ENCODE measurements at regions not wholly inside any gene's neighbourhood (a gene's known extent, or its start where the extent isn't known, plus 50 kb on each side); places are given as distances from the start of the nearest gene placed in this dataset.

DNA sequence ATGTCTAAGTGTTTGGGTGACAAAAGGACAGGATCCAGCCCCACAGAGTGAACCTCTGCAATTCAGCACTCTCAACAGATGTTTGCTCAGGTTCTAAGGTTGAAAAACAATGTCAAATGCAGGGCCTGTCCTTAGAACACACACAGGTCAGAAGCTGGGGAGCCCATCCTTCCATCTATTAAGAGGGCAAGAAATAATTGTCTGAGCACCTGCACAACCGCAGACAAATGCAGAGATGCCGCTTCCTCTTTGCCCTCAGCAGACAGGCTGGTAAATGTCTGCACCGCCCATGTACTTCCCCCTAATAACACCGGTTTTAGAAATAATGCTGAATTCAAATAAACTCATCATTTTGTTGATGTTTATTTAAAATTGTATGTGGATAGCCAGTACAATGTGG is 414.5 kb upstream of the ADAMTS16 start:
- DNase-seq (ENCODE audit: low spot score), result no peak

DNA sequence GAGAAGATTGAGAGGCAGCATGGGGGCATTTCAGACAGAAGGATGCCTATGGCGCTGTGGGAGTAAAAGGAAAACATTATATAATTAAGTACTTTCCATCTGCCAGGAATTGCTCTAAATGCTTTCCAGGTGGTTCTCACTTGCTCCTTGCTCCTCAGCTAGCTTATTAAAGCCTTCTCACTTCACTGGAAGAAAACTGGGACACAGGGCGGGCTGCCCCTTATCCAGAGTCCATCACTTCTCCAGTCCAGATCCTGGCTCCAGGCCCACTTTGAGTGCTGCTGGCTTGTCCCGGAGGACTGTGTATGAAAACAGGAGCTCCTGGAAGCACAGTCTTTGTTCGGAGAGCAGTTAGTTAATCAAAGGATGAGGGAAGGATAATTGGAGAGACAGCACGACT is 409.9 kb upstream of the ADAMTS16 start:
- DNase-seq (ENCODE audit: low spot score), result no peak

DNA sequence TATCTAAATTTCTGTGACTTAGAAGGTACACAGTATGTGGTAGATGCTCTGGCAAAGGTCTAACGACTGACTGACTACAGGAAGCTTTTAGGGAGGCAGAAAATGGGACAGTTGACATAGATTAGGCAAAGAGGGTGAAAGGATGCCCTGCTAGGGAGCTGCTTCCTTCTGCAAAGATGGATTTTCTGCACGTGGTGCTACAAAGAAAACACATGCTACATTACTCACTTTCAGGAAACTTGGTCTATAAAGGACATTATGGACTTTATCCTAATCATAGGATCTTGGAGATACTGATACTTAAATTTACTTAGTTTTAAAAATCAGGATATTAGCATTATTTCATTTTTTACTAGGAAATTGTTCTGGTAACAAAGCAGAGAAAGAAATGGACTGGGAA is 405.8 kb upstream of the ADAMTS16 start:
- DNase-seq (ENCODE audit: low spot score), result no peak

DNA sequence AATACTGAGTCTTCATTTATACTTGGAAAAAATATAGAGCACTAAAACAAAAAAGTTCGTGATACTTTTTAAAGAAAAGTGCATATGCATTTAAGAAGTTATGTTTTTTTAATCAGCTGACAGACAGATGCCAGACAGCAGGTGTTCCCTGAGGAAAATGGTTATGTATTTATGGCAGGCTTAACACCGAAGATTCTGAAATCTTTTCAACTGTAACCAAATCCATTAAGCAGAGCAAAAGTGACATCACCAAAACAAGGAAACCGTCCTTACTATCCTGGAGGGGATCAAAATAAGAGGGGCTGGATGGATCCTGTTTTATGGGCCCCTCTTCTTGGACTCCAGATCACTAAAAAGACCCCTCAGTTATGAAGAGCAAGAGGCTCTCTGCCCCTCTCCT is 404.9 kb upstream of the ADAMTS16 start:
- DNase-seq (ENCODE audit: low spot score), result no peak

DNA sequence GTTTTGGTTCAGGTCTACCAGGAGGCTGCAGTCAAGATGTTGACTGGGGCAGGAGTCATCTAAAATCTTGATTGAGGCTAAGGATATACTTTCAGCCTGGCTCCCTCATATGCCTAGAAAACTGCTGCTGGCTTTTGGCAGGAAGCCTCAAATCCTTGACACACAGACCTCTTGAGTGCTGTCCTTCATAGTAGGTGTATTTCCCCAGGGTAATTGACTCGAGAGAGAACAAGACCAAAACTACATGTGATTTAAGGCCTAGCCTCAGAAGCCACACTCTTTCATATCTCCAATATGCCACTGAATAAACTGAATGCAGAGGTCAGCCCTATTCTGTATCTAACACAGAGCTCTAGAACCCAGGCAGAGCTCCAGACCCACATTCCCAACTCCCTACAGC is 402.3 kb upstream of the ADAMTS16 start:
- DNase-seq (ENCODE audit: low spot score), result no peak

DNA sequence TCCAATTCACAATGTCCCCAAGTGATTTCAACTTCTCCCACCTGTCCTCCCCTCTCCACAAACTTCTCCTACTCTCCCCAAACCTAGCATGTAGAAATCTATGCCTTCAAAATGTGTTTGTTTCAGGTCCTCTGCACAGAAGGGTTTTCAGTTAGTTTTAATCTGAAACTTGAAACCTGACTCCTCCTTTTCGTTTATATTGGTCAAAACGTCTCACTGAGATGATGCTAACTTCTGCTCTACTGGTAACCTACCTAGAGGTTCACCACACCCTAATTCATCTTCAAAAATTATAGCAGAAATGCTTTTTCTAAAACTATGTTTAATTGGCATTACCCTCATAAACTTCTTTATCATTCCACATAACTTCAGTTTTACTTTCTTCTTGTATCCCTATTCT is 401.8 kb upstream of the ADAMTS16 start:
- no peak for DNase-seq (ENCODE audit: low spot score)

DNA sequence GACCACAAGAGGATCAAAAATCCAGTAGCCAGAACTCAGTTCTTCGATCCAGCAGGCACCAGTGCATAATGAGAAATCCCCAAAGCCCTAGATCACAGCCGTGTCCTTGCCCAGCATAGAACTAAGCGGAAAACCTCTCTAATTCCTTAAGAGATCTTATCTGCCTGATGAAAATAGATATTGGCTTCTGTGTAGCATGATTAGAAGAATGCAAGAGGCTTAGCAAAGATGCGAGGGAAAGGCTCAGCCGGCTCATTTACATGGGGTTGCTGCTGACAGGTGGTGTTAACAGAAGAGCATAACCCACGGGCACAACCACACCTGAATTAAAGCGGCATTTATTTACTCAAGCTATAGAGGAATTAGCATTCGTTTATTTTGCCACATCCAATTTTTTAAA is 400.0 kb upstream of the ADAMTS16 start:
- no peak for DNase-seq (ENCODE audit: low spot score)

DNA sequence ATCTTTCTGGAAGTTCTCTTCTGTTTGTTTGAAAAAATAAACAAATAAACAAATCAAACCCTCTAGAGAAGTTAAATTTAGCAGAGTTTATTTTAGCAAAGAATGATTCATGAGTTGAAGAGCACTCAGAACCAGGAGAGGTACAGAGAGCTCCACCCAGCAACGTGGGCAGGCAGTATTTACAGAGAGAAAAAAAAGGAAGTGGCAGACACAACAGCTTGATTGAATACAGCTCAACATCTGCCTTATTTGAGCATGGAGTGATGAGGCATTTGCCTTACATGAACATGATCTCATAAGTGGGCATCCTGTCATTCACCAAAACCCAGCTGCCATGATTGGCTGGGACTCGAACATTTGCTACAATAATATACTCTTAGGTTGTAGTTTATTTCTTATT is 381.6 kb upstream of the ADAMTS16 start:
- DNase-seq (ENCODE audit: low spot score), result no peak

DNA sequence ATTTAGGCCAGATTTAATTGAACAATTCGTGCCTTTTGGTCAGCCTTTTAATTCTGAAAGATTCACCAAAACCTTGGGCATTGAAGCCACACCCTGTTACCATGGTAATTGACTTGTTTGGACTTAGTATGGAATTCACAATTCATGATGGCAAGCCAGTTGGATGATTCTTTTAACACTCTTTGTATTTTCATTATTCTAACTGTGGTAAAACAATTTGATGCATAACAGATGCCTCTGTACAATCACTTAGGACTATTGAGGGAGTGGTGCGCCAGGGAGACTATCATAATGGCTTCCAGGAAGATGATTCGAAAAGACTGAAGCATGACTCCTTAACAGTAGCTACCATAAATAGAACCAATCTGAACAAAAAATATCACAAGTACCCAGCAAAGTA is 381.1 kb upstream of the ADAMTS16 start:
- DNase-seq (ENCODE audit: low spot score), result no peak

DNA sequence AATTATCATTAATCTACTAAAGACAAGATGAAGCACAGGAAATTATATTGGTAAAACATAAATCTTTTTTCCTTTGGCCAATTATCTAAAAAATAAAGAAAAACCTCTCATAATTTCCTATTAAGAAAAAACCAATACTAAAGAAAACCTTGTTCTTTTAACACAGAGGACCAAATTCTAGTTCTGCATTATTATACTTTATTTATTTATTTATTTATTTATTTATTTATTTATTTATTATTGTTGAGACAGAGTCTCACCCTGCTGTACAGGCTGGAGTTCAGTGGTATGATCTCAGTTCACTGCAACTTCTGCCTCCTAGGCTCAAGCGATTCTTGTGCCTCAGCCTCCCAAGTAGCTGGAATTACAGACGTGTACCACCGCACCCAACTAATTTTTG is 377.8 kb upstream of the ADAMTS16 start:
- DNase-seq (ENCODE audit: low spot score), result no peak

DNA sequence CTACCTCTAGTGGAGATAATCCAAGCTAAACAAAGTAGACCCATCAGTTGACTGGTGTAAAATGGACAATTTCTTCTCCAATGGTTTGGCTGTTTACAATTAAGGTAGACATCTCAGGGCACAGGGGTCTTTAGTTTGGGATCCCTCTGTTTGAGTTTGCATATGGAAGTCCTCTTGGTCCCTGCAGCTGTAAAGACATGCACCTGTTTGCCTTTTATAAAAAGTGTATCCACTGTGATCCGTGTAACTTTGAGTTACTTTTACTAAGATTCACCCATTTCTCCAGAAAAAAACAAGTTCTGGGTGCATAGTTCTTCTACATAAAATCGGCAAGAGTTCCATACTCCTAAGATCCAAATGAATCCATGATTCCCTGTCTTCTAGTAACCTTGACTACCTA is 374.7 kb upstream of the ADAMTS16 start:
- DNase-seq (ENCODE audit: low spot score), result no peak

DNA sequence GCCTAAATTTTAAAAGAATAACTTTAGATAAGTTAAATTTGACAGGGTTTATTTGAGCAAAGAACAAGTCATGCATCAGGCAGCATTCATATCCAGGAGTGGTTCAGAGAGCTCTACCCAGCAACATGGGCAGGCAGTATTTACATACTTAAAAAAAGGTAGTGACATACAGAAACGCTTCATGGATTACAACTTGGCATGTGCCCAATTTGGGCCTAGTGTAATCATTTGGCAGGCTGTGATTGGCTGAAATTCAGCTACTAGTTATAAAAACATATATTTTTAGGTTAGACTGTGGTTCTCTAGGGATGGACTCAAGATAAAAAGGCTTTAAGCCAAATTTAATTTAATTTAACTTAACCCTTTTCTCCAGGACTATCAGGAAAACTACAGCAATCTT is 374.0 kb upstream of the ADAMTS16 start:
- no peak for DNase-seq (ENCODE audit: low spot score)

DNA sequence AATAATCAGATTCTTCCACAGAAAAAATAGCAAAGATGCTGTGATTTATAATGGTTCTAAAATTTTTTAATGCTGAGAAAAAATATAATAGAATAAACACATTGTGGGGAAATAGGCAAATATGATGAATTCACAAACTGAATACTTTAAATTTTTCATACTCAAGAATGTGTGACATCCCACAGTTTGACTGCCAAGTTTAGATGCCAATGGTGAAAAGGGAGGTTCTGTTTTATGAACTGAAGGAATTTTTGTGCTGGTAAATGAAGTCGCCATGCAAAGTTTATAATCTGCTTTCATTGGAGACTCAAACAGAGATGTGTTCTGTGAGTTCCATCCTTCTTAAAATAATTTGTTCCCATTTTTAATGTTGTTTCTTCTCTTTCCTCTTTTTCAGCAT is 367.5 kb upstream of the ADAMTS16 start:
- DNase-seq (ENCODE audit: low spot score), result no peak

DNA sequence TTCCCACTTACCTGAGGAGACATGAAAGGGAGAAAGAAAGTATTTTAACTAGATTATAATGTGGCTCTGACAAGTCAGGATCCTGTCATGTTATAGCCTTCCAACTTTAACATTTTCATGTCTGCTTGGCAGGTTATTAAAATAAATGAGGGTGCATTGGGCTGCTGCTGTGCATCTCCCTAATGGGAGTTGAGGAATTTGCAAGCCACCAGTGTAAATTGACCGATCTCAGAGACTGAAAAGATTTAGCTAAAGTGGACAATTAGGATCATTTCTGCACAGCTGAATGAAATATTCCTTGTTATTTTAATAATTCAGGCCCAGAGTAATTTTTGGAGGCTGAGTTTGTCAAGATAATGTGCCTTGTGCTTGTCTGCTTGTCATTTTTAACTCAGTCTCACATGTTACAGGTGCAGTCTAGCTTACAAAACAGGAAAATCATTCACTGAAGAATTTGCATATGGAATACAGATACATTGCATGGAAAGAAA is 366.3 kb upstream of the ADAMTS16 start:
- DNase-seq (ENCODE audit: low spot score), result no peak

DNA sequence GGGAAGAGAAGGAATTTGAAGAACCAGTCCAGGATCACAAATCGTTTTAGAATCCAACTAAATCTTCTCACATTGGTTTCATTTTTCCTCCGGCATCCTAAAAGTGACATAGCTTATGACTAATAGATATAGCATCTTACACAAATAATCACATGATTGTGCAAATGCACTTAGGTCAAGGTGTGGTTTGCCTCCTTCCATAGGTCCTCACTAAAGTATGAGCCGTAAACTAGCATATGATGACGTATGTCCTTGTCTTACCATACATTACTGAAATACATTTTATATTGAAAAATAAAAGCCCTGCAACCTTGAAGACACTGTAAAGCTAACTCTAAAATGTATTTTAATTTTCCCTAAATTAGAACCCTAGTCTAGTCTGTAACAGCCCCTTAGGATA is 362.7 kb upstream of the ADAMTS16 start:
- DNase-seq (ENCODE audit: low spot score), result no peak

DNA sequence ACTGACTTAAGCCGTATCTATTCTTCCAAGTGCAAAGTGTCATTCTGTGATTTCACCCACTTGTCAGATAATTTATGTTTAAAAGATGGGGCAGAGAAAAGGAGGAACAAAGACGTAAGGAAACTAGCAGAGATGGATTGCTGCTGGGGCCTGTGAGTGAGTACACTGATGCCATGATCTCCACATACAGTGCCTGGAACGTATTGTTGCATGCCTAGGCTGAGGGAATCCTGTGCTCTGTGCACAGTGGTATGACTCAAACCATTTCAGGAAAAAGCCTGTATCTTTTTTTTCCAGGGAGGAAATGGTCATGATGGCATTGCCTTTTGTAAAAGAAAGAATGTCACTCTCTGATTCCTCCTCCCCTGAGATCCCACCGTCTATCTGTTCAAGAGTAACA is 359.5 kb upstream of the ADAMTS16 start:
- no peak for DNase-seq (ENCODE audit: low spot score)

DNA sequence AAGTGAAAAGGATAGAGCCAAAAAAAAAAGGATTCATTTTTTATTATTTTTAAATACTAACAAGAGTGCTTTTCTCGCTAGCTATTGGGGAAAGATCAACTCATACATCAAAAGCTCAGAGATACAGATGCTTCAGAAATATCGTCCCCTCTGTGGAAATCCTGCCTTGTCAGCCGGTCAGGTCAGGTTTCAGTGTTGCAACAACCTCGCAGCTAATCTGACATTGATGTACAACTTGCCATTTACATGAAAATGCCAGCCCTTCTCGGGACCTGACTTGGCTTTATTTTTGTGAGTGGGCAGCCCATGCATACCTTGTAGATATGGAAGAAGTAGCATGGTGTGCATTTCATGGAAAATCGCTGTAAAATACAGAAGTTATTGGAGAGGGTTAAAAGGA is 358.8 kb upstream of the ADAMTS16 start:
- DNase-seq (ENCODE audit: low spot score), result no peak

DNA sequence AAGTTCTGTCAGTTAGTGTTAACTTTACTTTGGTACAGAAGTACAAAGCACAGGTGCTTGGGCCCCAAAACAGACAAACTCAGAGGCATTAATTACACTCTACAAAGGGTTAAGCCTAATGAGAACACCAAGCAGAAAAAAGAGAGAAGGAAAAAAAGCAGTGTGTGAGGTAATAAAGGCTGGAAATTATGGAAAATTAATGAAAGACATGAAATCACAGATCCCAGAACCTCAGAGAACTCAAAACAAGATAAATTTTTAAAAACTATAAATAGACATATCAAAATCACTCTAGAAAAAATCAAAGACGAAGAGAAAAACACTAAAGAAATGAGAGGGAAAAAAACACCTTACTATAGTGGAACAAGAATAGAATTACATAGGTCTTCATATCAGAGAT is 354.2 kb upstream of the ADAMTS16 start:
- DNase-seq (ENCODE audit: low spot score), result no peak

DNA sequence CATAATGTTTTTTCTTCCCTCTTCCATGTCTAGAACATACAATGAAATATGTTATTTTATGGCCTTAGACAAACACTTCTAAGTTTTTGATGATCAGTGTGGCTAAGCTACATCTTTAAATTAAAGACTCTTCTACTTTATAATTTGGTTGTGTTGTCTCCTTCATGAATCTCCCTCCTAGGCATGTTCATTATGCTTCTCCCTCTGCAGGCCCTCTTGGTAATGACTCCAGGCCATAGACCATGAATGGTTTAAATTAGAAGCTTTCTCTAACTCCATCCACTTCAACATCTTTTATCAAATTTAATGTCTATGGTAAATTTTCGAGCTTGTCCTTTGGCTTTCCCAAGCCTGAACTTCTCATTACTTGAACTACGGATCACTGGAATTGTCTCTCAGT is 342.7 kb upstream of the ADAMTS16 start:
- no peak for DNase-seq (ENCODE audit: low spot score)

DNA sequence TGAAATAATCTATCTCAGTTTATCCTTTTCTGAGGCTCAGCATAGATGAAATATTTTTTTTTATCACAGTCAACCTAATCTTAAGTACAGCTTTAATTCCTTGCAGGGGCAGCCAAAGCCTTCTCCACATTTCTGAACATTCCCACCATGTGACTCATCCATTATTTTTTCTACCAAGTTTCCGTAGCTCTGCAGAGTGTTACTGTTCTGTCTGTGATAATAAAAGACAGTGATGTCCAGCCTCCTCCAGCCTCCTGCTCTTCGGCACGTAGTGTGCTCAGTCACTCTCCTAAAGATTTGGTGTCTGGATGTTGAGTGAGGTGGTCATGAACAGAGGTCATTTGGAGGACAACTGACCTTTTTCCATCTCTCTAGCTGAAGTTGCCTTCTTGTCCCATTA is 338.1 kb upstream of the ADAMTS16 start:
- DNase-seq (ENCODE audit: low spot score), result no peak

DNA sequence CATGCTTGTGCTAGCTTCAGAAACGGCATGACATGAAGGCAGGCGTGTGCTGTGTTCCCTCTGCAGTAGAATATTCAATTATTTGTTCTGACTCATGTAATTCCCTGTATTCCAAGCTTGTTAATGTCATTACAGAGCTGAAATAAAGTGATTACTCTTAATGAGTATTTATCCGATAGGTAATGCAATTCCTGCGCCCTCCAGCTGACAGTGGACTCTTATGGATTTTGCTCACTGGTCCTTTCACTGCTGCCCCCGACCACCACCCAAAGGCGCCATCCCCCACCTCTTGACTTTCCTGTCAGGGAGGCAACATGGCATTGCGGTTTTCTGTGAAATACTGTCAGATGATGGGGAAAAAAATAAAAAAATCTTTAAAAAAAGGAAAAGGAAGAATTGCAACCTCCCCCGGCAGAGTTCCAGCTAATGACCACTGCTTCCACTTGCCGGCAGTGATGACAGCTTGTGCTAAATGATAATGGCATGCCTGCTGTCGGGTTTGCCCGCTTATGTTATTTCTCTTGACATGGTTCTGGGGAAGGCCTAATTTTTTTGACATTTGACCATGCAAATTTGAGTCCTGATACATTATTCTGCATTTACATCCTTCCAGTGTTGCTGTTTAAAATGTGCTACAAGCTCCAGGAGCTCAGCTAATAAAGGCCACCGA is 335.3 kb upstream of the ADAMTS16 start:
- no peak for DNase-seq (ENCODE audit: low spot score)

DNA sequence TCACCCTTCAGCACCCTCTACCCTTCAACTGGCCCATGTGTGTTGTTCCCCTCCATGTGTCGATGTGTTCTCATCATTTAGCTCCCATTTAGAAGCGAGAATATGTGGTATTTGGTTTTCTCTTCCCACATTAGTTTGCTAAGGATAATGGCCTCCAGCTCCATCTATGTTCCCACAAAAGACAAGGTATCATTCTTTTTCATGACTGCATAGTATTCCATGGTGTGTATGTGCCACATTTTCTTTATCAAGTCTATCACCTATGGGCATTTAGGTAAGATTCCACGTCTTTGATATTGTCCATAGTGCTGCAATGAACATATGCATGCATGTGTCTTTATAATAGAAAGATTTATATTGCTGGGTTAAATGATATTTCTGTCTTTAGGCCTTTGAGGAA is 325.1 kb upstream of the ADAMTS16 start:
- no peak for DNase-seq (ENCODE audit: low spot score)

DNA sequence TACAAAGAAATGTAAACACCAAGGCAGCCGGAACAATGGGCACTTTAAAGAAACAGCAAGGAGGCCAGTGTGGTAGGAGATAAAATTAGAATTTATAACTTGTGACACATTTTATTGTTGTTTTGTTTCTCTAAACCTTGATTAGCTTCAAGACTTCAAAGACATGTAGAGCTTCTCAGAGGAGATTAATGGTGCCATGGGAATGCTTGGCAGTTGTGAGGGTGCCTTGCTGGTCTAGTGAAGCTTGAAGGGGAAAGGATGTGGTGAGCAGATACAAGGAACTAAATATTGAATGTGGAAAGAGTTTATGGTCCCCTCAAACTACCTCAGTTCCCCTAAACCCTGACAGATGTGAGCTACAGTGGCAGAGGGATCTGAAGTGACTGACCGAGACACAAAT is 322.4 kb upstream of the ADAMTS16 start:
- DNase-seq (ENCODE audit: low spot score), result no peak

DNA sequence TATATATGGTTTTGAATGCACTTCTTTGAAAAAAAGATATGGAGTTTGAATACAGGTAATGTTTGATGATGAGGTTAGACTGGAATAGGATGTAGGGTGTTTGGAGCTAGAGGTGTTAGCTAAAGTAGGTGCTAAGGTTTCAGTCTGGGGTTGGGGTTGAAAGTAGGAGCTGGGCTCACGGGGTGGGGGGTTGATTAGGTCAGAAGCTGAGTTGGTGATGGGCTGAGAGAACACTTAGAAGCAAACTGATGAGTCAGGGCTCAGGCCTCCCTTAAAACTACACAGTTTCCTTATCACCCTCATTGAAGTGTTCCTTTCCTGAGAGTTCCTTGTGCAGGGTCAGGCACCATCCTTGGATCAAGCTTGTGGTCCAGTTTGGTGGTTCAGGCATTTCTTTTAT is 308.8 kb upstream of the ADAMTS16 start:
- no peak for DNase-seq (ENCODE audit: low spot score)

DNA sequence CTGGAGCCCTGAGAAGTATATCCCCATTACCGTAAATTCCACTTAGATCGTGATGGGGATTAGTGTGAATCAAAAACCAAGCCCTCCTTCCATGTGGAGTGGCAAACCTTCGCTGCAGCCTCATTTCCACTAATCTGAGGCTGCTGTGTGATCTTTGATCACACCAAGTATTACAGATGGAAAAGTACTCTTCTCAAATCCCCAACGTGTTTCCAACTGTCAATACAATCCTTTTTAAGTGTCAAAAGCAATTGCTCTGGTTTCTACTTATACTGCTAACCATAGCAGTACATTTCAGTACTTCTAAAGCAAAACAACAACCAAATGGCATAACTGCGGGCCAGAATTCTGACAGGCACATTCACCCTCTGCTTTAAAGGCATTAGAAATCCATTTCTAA is 307.7 kb upstream of the ADAMTS16 start:
- DNase-seq (ENCODE audit: low spot score), result no peak

All from kidney capillary endothelial cell (primary cell).